ENCODE measurements at regions not wholly inside any gene's neighbourhood (a gene's known extent, or its start where the extent isn't known, plus 50 kb on each side); places are given as distances from the start of the nearest gene placed in this dataset.

DNA sequence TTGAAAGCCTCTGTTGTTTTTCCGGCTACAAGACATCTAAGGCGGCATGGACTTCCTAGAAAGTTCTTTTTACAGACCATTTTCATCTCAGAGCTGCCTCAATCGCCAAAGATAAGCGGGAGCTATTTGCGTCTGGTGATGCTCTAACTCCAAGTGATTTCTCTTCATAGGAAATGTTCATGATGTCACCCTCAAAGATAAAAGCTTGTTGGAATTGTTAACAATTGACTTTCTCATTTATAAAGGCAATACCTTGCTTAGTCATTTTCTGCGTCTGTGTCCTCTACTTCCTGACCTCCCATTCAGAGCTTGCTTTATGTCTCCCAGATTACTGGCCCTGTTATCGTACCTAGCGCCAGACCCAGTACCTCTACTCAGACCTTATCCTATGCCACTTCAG, 259.0 kb upstream of the G2E3 start:
- TF ChIP-seq TAF1 (IDR thresholded peaks at IDR 0.05; ENCODE audit: low read depth) (no peak), USF1 (IDR thresholded peaks at IDR 0.05) (no peak), ZBTB7A (IDR thresholded peaks at IDR 0.05; ENCODE audit: low read depth) (no peak), CEBPB (IDR thresholded peaks at IDR 0.05) (no peak), EGR1 (IDR thresholded peaks at IDR 0.05) (no peak), CREB1 (IDR thresholded peaks at IDR 0.05; ENCODE audit: low read depth) (no peak), RAD21 (IDR thresholded peaks at IDR 0.05; ENCODE audit: low read depth) (no peak), TCF12 (IDR thresholded peaks at IDR 0.05; ENCODE audit: low read depth) (no peak), EP300 (IDR thresholded peaks at IDR 0.05; ENCODE audit: borderline replicate concordance) (no peak), YY1 (IDR thresholded peaks at IDR 0.05; ENCODE audit: low read depth) (no peak)
- TF ChIP-seq, protein P1, sequence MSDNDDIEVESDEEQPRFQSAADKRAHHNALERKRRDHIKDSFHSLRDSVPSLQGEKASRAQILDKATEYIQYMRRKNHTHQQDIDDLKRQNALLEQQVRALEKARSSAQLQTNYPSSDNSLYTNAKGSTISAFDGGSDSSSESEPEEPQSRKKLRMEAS (IDR thresholded peaks at IDR 0.05), result no peak
